22Rv1 (cell line): ENCODE measurements at regions not wholly inside any gene's neighbourhood (a gene's known extent, or its start where the extent isn't known, plus 50 kb on each side); places are given as distances from the start of the nearest gene placed in this dataset.

Experiments
- CTCF ChIP-seq: fragments of 450-650 bp; IDR thresholded peaks from 2 replicates; pipeline ENCODE4 v1.5.1; 2017; ENCODE audit warnings: mild to moderate bottlenecking
- ZFX ChIP-seq: fragments of 450-650 bp; IDR thresholded peaks from 2 replicates; pipeline ENCODE4 v1.6.1; 2017; ENCODE audit warnings: antibody characterized with exemption, borderline replicate concordance

- no peak for TF ChIP-seq CTCF
- no peak for TF ChIP-seq ZFX
These were observed 52.3 kb upstream of the FAM9C start for GRCh38 chrX:13096728-13097127.
